PC-3 (cell line): ENCODE measurements at regions not wholly inside any gene's neighbourhood (a gene's known extent, or its start where the extent isn't known, plus 50 kb on each side); places are given as distances from the start of the nearest gene placed in this dataset.

Source experiments
- ATAC-seq: fragments of 200-7000 bp; cut with Tn5 transposase; 2 replicates; pipeline ENCODE4 v1.9.1; 2020; ENCODE audit warnings: mild to moderate bottlenecking, moderate library complexity
- BruUV-seq: library from RNA; stranded (reverse); fragments of 400-500 nt; replicated peaks from 2 replicates; lab custom pipeline; 2021; lab: Mats Ljungman, UMichigan
- CTCF ChIA-PET: fragments of 300-600 bp; sonication (Branson Sonifier 250); formaldehyde crosslinking; loops from one replicate; lab custom pipeline; 2022; ENCODE audit warnings: antibody characterized with exemption; lab: Charles Lee
- POLR2A ChIA-PET: fragments of 300-600 bp; sonication (Branson Sonifier 250); formaldehyde crosslinking; loops from one replicate; lab custom pipeline; 2022; ENCODE audit warnings: antibody characterized with exemption; ENCODE audit not compliant: unreplicated experiment; lab: Charles Lee
- DNase-seq: peaks from one replicate; pipeline ENCODE4 v3.0.0-alpha.2; 2015
- H2AFZ ChIP-seq: fragments of 300-600 bp; sonication (generic); 2 replicates; pipeline ENCODE4 v1.6.0; 2016; ENCODE audit warnings: antibody characterized with exemption, low read length
- H3F3A ChIP-seq: fragments of 300-600 bp; sonication (generic); one replicate; pipeline ENCODE4 v1.6.0; 2017; ENCODE audit warnings: antibody characterized with exemption, low read length, control low read depth, mild to moderate bottlenecking; ENCODE audit not compliant: unreplicated experiment
- H3K27ac ChIP-seq: fragments of 300-600 bp; sonication (generic); 2 replicates; pipeline ENCODE4 v1.5.1; 2016; ENCODE audit warnings: mild to moderate bottlenecking, low read length
- H3K27me3 ChIP-seq: fragments of 300-600 bp; sonication (generic); 2 replicates; pipeline ENCODE4 v1.6.1; 2016; ENCODE audit warnings: low read length, mixed read lengths
- H3K36me3 ChIP-seq: fragments of 300-600 bp; sonication (generic); 2 replicates; pipeline ENCODE4 v1.6.1; 2016; ENCODE audit warnings: low read depth, mixed run types, low read length, mixed read lengths
- H3K4me1 ChIP-seq: fragments of 300-600 bp; sonication (generic); 2 replicates; pipeline ENCODE4 v1.5.1; 2016; ENCODE audit warnings: low read length; ENCODE audit not compliant: insufficient read depth
- H3K4me2 ChIP-seq: fragments of 300-600 bp; sonication (generic); 2 replicates; pipeline ENCODE4 v1.6.0; 2016; ENCODE audit warnings: low read length
- H3K4me3 ChIP-seq: fragments of 300-600 bp; sonication (generic); 2 replicates; pipeline ENCODE4 v1.5.1; 2016; ENCODE audit warnings: mild to moderate bottlenecking, low read length, mixed read lengths
- H3K79me2 ChIP-seq: fragments of 300-600 bp; sonication (generic); 2 replicates; pipeline ENCODE4 v1.6.1; 2017; ENCODE audit warnings: low read length, mixed read lengths
- H3K9ac ChIP-seq: fragments of 300-600 bp; sonication (generic); 2 replicates; pipeline ENCODE4 v1.6.0; 2016; ENCODE audit warnings: mild to moderate bottlenecking, low read length
- H3K9me2 ChIP-seq: fragments of 300-600 bp; sonication (generic); replicated peaks from 2 replicates; pipeline ENCODE4 v1.6.1; 2016; ENCODE audit warnings: mixed run types, low read length, mixed read lengths
- H3K9me3 ChIP-seq: fragments of 300-600 bp; sonication (generic); 2 replicates; pipeline ENCODE4 v1.6.1; 2016; ENCODE audit warnings: low read length, mixed read lengths
- H4K20me1 ChIP-seq: fragments of 300-600 bp; sonication (generic); 2 replicates; pipeline ENCODE4 v1.6.1; 2016; ENCODE audit warnings: low read length, mixed read lengths
- CTCF ChIP-seq: fragments of 300-600 bp; sonication (generic); conservative IDR thresholded peaks from 2 replicates; pipeline ENCODE4 v1.5.1; 2017; ENCODE audit warnings: antibody characterized with exemption, low read depth, mild to moderate bottlenecking, low read length
- EZH2 ChIP-seq: fragments of 300-600 bp; sonication (generic); IDR thresholded peaks from one replicate; pipeline ENCODE4 v1.6.1; 2017; ENCODE audit warnings: antibody characterized with exemption, mild to moderate bottlenecking, low read length; ENCODE audit not compliant: unreplicated experiment
- EZH2phosphoT487 ChIP-seq: fragments of 300-600 bp; sonication (generic); IDR thresholded peaks from 2 replicates; pipeline ENCODE4 v1.6.1; 2018; ENCODE audit warnings: mild to moderate bottlenecking, antibody characterized with exemption, low read length, borderline replicate concordance
- intact Hi-C: fragments of 100-400 bp; cut with micrococcal nuclease; formaldehyde crosslinking; loops from 2 replicates; pipeline ENCODE4 v1.9.0; 2023

GRCh38 chr5:110150199-110150598 is 460.5 kb downstream of the MAN2A1 start:
- ATAC-seq (no peak), DNase-seq (peak; percentile 28)
- H3K27me3 ChIP-seq = no peaks in the 10 kb centered on the region; the same call in 1 of the 2 replicates
- H2AFZ ChIP-seq = no peak overlapping the region
- no peak overlapping the region for H3K27ac ChIP-seq
- H3K4me2 ChIP-seq = no peak overlapping the region
- no peaks in the 10 kb centered on the region for H3F3A ChIP-seq
- no peak overlapping the region for H3K4me3 ChIP-seq
- TF ChIP-seq EZH2 = no peak
- TF ChIP-seq EZH2phosphoT487 = no peak
- no peak for TF ChIP-seq CTCF
- CTCF ChIA-PET = no interaction called here
- BruUV-seq = no TSS peak
- no peaks in the 10 kb centered on the region for H3K4me1 ChIP-seq
- no peaks in the 10 kb centered on the region for H4K20me1 ChIP-seq
- intact Hi-C loops = no loop called here
- H3K9me2 ChIP-seq = no peaks in the 10 kb centered on the region
- no peaks in the 10 kb centered on the region for H3K9me3 ChIP-seq
- POLR2A ChIA-PET = no interaction called here
- no peaks in the 10 kb centered on the region for H3K79me2 ChIP-seq
- H3K9ac ChIP-seq = no peak overlapping the region
- H3K36me3 ChIP-seq = no peaks in the 10 kb centered on the region

- Histone ChIP-seq H4K20me1 (no peaks in the 10 kb centered on the region), H2AFZ (no peak overlapping the region), H3K4me1 (peaks cover 25% of the 10 kb centered on the region), H3K9ac (no peak overlapping the region), H3K9me2 (no peaks in the 10 kb centered on the region), H3K4me3 (no peak overlapping the region), H3K79me2 (no peaks in the 10 kb centered on the region), H3F3A (no peaks in the 10 kb centered on the region), H3K9me3 (no peaks in the 10 kb centered on the region), H3K4me2 (no peak overlapping the region), H3K27ac (no peak overlapping the region), H3K27me3 (no peaks in the 10 kb centered on the region), H3K36me3 (no peaks in the 10 kb centered on the region)
- intact Hi-C loops = no loop called here
- ChIA-PET CTCF (no interaction called here), POLR2A (no interaction called here)
- no TSS peak for BruUV-seq
- no peak for TF ChIP-seq EZH2phosphoT487
- ATAC-seq (peak; percentile 41), DNase-seq (peak; percentile 89)
These were observed 469.5 kb downstream of the MAN2A1 start for GRCh38 chr5:110159202-110159601.

GRCh38 chr5:110161162-110161561 is 471.4 kb downstream of the MAN2A1 start:
- ATAC-seq = peak; percentile 27
- Histone ChIP-seq H3K27ac (no peak overlapping the region), H3K36me3 (no peaks in the 10 kb centered on the region), H4K20me1 (no peaks in the 10 kb centered on the region), H3K79me2 (no peaks in the 10 kb centered on the region), H3K9ac (no peak overlapping the region), H2AFZ (no peak overlapping the region), H3K4me2 (no peak overlapping the region), H3K9me3 (no peaks in the 10 kb centered on the region), H3K27me3 (no peaks in the 10 kb centered on the region), H3F3A (no peaks in the 10 kb centered on the region), H3K4me1 (peaks cover 25% of the 10 kb centered on the region), H3K4me3 (no peak overlapping the region), H3K9me2 (no peaks in the 10 kb centered on the region)
- TF ChIP-seq EZH2 (no peak), EZH2phosphoT487 (no peak), CTCF (no peak)
- DNase-seq = peak; percentile 28
- ChIA-PET POLR2A (no interaction called here), CTCF (no interaction called here)
- no TSS peak for BruUV-seq
- intact Hi-C loops = no loop called here
